ENCODE measurements at regions not wholly inside any gene's neighbourhood (a gene's known extent, or its start where the extent isn't known, plus 50 kb on each side); places are given as distances from the start of the nearest gene placed in this dataset.

GRCh38 chr3:170734735-170735065 lies 135.3 kb downstream of the RPL22L1 start:
- Histone ChIP-seq H4K20me1 (replicated peaks in 1 of 2; ENCODE audit: control insufficient read depth in 1 of 2, insufficient read depth in 2 of 2, low read length in 2 of 2) (no peaks in the 10 kb centered on the region), H3K36me3 (ENCODE audit: control insufficient read depth in 2 of 4, insufficient read depth in 4 of 4, low read length in 3 of 4) (no peaks in the 10 kb centered on the region), H2AK5ac (ENCODE audit: low read depth, low read length) (no peak overlapping the region), H3K79me1 (ENCODE audit: low read depth, low read length) (no peaks in the 10 kb centered on the region), H3K27me3 (replicated peaks in 1 of 4; ENCODE audit: control insufficient read depth in 3 of 4, extremely low read depth in 1 of 4, insufficient read depth in 3 of 4, low read length in 3 of 4) (no peaks in the 10 kb centered on the region), H3K18ac (ENCODE audit: extremely low read depth, low read length) (no peak overlapping the region), H2BK20ac (ENCODE audit: low read length) (no peak overlapping the region; the same call in 1 of the 2 replicates), H3K4ac (replicated peaks; ENCODE audit: insufficient read length, low read depth, low read length) (no peak overlapping the region), H3K9ac (replicated peaks in 1 of 4; ENCODE audit: extremely low read depth in 1 of 4, low read depth in 3 of 4, low read length in 3 of 4) (no peak overlapping the region), H2BK120ac (replicated peaks; ENCODE audit: low read depth, low read length) (no peak overlapping the region), H4K8ac (ENCODE audit: extremely low read depth, insufficient read depth, low read length) (no peak overlapping the region), H3K79me2 (ENCODE audit: control insufficient read depth in 1 of 2, insufficient read depth in 2 of 2, low read length in 2 of 2) (no peaks in the 10 kb centered on the region), H2BK15ac (ENCODE audit: low read length) (no peak overlapping the region), H3K4me2 (ENCODE audit: insufficient read depth in 1 of 2, low read depth in 2 of 2, low read length in 2 of 2) (no peak overlapping the region), H3K9me3 (ENCODE audit: insufficient read depth in 2 of 2, low read depth in 1 of 2, low read length in 1 of 2) (no peaks in the 10 kb centered on the region), H3K27ac (ENCODE audit: low read depth, low read length) (no peak overlapping the region), H2BK12ac (ENCODE audit: low read depth, low read length) (no peak overlapping the region), H3K23ac (ENCODE audit: insufficient read length) (no peak overlapping the region), H3K56ac (replicated peaks; ENCODE audit: insufficient read length, low read depth, low read length) (no peak overlapping the region), H4K91ac (replicated peaks; ENCODE audit: insufficient read length, low read length) (no peak overlapping the region), H3K4me1 (replicated peaks in 1 of 4; ENCODE audit: control insufficient read depth in 3 of 4, insufficient read depth in 4 of 4, low read length in 3 of 4) (peaks cover 0 to 5% (median 2%) of the 10 kb centered on the region in 4 experiments; a peak in 3 of 7 replicates), H4K5ac (ENCODE audit: insufficient read length, low read depth, low read length) (no peak overlapping the region), H2BK5ac (ENCODE audit: low read depth, low read length) (no peak overlapping the region), H3K14ac (ENCODE audit: insufficient read length) (no peak overlapping the region), H3K23me2 (ENCODE audit: low read depth, low read length) (no peaks in the 10 kb centered on the region), H3K4me3 (ENCODE audit: extremely low read depth in 1 of 4, insufficient read depth in 2 of 4, low read depth in 3 of 4, low read length in 4 of 4) (no peak overlapping the region), H2AFZ (ENCODE audit: low read length) (no peak overlapping the region)
- CTCF ChIA-PET (ENCODE audit: partially characterized antibody): interaction anchor here (0.6 to 1.9 kb wide), 7 partner anchors 10 to 321 kb away, joined by 3 to 8 read pairs (median 4); no protein-coding TSS in a partner anchor
- no peak for DNase-seq (ENCODE audit: low read depth in 1 of 2, low spot score in 2 of 2)
- POLR2A ChIA-PET (ENCODE audit: partially characterized antibody): interaction anchor here (0.7 kb wide), 1 partner anchor 36 kb away, joined by 3 read pairs; no protein-coding TSS in a partner anchor
- WGBS, 2 experiments (ENCODE audit: extremely low coverage in 1 of 2, insufficient coverage in 1 of 2, insufficient read length in 1 of 2, insufficient replicate concordance in 2 of 2, low coverage in 1 of 2, low lambda C conversion rate in 2 of 2, missing lambda C conversion rate in 1 of 2): 92% methylated on average over 1 of the region's 1 CpG; no CpG with 5 or more reads in 1 of the 2 experiments
- no peak for FAIRE-seq
- no peak for TF ChIP-seq KDM1A (IDR thresholded peaks at IDR 0.05; ENCODE audit: borderline replicate concordance, low read length)
- TF ChIP-seq BCL11A (IDR thresholded peaks at IDR 0.05; ENCODE audit: low read depth in 2 of 2, low read length in 2 of 2): no peak
- no peak for TF ChIP-seq PHF8 (conservative IDR thresholded peaks at IDR 0.05; ENCODE audit: low read depth, low read length)
- no peak for TF ChIP-seq SIN3A (conservative IDR thresholded peaks at IDR 0.05 in 1 of 2, IDR thresholded peaks at IDR 0.05 in 1 of 2; ENCODE audit: low read depth in 1 of 2, low read length in 2 of 2)
- no peak for TF ChIP-seq POU5F1 (IDR thresholded peaks at IDR 0.05; ENCODE audit: low read depth, low read length)
- TF ChIP-seq CTCF (IDR thresholded peaks at IDR 0.05; ENCODE audit: control extremely low read depth in 1 of 3, insufficient read depth in 1 of 3, low read depth in 1 of 3, low read length in 3 of 3): no peak
- no peak for TF ChIP-seq HDAC6 (IDR thresholded peaks at IDR 0.05; ENCODE audit: low read depth, low read length)
- no peak for TF ChIP-seq MAFK (IDR thresholded peaks at IDR 0.05; ENCODE audit: low read depth, low read length)
- no peak for TF ChIP-seq SUZ12 (IDR thresholded peaks at IDR 0.05; ENCODE audit: low read length)
- no peak for TF ChIP-seq RNF2 (IDR thresholded peaks at IDR 0.05; ENCODE audit: borderline replicate concordance, low read depth, low read length, missing control alignments, poor library complexity, severe bottlenecking)
